Lower leg skin (tissue), 4 donors: ENCODE measurements at regions not wholly inside any gene's neighbourhood (a gene's known extent, or its start where the extent isn't known, plus 50 kb on each side); places are given as distances from the start of the nearest gene placed in this dataset.

ENCODE experiments used
- DNase-seq, 2 donors: peaks; one replicate each; pipeline ENCODE4 v3.0.0-alpha.2; 2019; ENCODE audit warnings: low spot score in 2 of 2
- H3K4me3 ChIP-seq: fragments of 200-600 bp; sonication (generic); 2 replicates; pipeline ENCODE4 v1.5.1; 2017; ENCODE audit warnings: mild to moderate bottlenecking, low read depth; ENCODE audit not compliant: poor library complexity, severe bottlenecking
- POLR2A ChIP-seq, 2 donors: fragments of 450-650 bp; IDR thresholded peaks; one replicate each; pipeline ENCODE4 v1.6.1; 2016 to 2017; ENCODE audit warnings: antibody characterized with exemption in 2 of 2, mild to moderate bottlenecking in 1 of 2, moderate library complexity in 1 of 2
- WGBS, 2 donors: methylation state at CpG; one replicate each; pipeline ENCODE4 v1.1.5; 2018; 5-methylcytosine and 5-hydroxymethylcytosine counted together
- intact Hi-C: fragments of 100-400 bp; cut with DNase I; formaldehyde crosslinking; loops from one replicate; pipeline ENCODE4 v1.15.0; 2023; ENCODE audit warnings: low total_unique reads
- TF ChIP-seq, protein P1 (sequence below), 3 donors: fragments of 450-650 bp; IDR thresholded peaks; one replicate each; pipeline ENCODE4 v1.5.1; 2016; ENCODE audit warnings: antibody characterized with exemption in 3 of 3, mild to moderate bottlenecking in 3 of 3, moderate library complexity in 2 of 3

DNA sequence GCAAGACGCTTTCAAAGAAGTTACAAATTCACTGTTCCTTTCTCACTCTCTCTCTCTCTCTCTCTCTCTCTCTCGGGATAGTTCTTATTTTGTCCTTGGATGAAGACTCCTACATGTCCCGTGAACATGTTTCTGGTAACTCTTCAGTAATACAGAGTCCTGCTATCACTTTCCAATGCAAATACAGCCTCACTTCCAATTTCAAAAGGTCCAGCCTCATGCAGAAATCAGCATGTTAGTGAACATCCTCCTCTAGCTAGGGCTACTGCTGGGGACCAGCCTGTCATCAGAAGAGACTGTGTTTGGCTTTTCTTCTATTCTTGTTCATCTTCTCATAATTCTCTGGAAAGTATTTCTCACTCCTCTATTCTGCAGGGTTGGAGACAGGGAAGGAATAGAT lies 1306.7 kb upstream of the CELF4 start:
- DNase-seq = no peak
- 72 to 83% methylated on average over 3 of the region's 3 CpGs for WGBS, 2 donors
- intact Hi-C loops = no loop called here
- TF ChIP-seq, protein P1, sequence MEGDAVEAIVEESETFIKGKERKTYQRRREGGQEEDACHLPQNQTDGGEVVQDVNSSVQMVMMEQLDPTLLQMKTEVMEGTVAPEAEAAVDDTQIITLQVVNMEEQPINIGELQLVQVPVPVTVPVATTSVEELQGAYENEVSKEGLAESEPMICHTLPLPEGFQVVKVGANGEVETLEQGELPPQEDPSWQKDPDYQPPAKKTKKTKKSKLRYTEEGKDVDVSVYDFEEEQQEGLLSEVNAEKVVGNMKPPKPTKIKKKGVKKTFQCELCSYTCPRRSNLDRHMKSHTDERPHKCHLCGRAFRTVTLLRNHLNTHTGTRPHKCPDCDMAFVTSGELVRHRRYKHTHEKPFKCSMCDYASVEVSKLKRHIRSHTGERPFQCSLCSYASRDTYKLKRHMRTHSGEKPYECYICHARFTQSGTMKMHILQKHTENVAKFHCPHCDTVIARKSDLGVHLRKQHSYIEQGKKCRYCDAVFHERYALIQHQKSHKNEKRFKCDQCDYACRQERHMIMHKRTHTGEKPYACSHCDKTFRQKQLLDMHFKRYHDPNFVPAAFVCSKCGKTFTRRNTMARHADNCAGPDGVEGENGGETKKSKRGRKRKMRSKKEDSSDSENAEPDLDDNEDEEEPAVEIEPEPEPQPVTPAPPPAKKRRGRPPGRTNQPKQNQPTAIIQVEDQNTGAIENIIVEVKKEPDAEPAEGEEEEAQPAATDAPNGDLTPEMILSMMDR (IDR thresholded peaks at IDR 0.05) = no peak
- no peak for TF ChIP-seq POLR2A (IDR thresholded peaks at IDR 0.05)
- H3K4me3 ChIP-seq = no peak overlapping the region

DNA sequence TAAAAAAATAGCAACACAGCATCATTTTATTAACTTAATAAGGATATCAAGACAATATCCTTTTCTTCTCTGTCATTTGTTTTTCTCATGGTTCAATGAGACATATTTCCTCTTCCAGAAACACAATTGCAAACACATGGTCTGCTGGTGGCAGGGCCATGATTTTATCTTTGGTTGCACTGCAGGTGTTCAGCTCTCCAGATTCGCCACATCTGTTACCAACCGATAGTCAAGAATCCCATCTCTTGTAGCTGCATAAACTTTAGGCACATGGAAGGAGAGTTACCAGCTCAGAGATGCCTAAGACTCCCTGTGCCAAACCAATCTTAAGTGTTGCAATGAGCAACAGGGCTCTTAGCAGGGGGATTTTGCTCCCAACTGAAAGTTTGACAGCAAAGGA lies 1303.2 kb upstream of the CELF4 start:
- 70 to 78% methylated on average over 2 of the region's 2 CpGs for WGBS, 2 donors
- intact Hi-C loops = no loop called here
- no peak for DNase-seq
- no peak overlapping the region for H3K4me3 ChIP-seq
- TF ChIP-seq, protein P1 (IDR thresholded peaks at IDR 0.05) = no peak
- no peak for TF ChIP-seq POLR2A (IDR thresholded peaks at IDR 0.05)

DNA sequence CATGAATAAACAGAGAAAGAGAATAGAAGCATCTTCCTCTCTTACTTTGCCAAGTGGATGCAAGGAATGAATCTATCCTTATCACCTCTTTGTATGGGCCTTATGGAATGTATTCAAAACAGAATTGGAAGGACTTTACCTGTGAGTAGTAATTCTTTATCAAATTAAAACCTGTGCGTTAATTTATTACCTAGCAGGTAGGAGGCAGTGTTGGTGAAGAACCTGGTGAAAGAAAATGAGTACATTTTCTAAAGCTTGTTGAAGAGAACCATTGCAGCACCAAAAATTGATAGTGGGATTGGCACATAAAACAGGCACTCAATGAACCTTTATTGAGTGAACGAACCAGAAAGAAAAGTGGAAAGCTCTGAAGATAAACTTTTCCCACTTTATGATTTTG lies 1302.1 kb upstream of the CELF4 start:
- WGBS, 2 donors = 92 to 94% methylated on average over 2 of the region's 2 CpGs
- intact Hi-C loops = no loop called here
- no peak for DNase-seq
- H3K4me3 ChIP-seq = no peak overlapping the region
- TF ChIP-seq, protein P1 (IDR thresholded peaks at IDR 0.05) = no peak
- TF ChIP-seq POLR2A (IDR thresholded peaks at IDR 0.05) = no peak

DNA sequence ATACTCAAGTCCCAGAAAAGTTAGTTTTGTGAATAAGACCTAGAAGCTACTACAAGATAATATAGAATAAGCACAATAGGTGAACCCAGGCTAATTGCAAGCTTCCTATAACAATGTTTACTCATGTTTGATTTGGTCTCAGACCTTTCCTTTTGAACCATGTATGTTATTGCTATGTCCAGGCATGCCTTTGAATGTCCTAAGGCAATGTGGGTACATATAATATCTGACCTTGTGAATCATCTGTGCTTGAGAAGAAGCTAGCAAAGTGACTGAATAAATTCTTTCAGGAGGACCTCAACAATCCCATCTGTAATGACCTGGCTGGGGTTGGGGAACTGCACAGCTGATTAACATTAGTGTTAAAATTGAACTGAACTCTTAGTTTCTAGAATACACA lies 1285.9 kb upstream of the CELF4 start:
- TF ChIP-seq POLR2A (IDR thresholded peaks at IDR 0.05) = no peak
- TF ChIP-seq, protein P1 (IDR thresholded peaks at IDR 0.05) = no peak
- no peak overlapping the region for H3K4me3 ChIP-seq
- intact Hi-C loops = no loop called here
- DNase-seq = no peak

DNA sequence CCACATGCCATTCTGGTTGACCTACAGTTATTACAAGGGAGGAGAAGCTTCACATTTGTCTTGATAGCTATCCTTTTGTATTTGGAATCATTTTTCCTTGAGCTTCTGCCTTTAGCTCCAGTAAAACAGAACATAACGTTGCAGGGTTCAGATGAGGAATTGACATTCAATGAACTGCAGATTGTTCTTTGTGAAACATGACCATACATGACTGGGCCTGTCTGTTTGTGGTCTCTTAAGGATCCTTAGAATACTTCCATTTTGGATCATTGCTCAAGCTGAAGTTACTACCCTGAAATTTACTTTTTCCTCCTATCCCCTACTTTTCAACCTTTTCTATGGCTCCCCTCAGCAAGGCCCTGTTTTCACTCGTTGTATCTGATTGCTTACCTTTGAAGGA lies 1281.7 kb upstream of the CELF4 start:
- WGBS, 2 donors = 69 to 76% methylated on average over 2 of the region's 2 CpGs
- H3K4me3 ChIP-seq = no peak overlapping the region
- no peak for DNase-seq
- no peak for TF ChIP-seq POLR2A (IDR thresholded peaks at IDR 0.05)
- TF ChIP-seq, protein P1 (IDR thresholded peaks at IDR 0.05) = no peak
- intact Hi-C loops = no loop called here

DNA sequence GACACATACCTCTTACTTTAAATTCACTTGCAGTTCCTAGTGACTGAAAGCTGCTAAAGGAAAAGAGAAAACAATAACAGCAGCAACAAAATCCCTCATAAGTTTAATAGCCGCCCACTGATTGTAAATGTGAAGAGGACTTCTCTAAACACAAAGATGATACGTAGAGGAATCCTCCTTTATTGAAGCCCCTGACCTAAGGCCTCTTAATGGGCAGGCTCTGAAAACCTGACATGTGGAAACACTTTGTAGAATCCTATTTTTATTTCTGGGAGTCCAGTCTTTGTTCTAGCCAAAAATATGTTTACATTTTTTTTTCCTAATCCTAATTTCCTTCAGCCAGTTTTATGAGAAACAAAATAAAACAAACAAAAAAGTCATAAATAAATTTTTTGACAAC lies 1277.7 kb upstream of the CELF4 start:
- H3K4me3 ChIP-seq = no peak overlapping the region
- intact Hi-C loops = no loop called here
- 44 to 62% methylated on average over 2 of the region's 2 CpGs for WGBS, 2 donors
- TF ChIP-seq, protein P1 (IDR thresholded peaks at IDR 0.05) = no peak
- TF ChIP-seq POLR2A (IDR thresholded peaks at IDR 0.05) = no peak
- no peak for DNase-seq
